Stomach (tissue), 8 donors: ENCODE measurements at regions not wholly inside any gene's neighbourhood (a gene's known extent, or its start where the extent isn't known, plus 50 kb on each side); places are given as distances from the start of the nearest gene placed in this dataset.

ENCODE experiments used
- DNase-seq, 2 donors: peaks; one replicate each; pipeline versions ENCODE4 v3.0.0 to v3.0.0-alpha.2; 2013 to 2019
- H3K27ac ChIP-seq, 5 donors: fragments of 200-600 bp in 4 of 5; sonication (generic) in 4 of 5; one replicate each; pipeline ENCODE4 v1.5.1; 2013 to 2019; ENCODE audit warnings: mild to moderate bottlenecking in 1 of 5, moderate library complexity in 1 of 5
- H3K27me3 ChIP-seq, 3 donors: fragments of 200-600 bp; sonication (generic); one replicate each; pipeline ENCODE4 v1.5.1; 2017 to 2019; ENCODE audit warnings: mixed run types in 1 of 3
- H3K36me3 ChIP-seq, 4 donors: fragments of 200-600 bp; sonication (generic); 1 replicate in 3 of 4; 2 replicates in 1 of 4; pipeline ENCODE4 v1.5.1; 2016 to 2019
- H3K4me1 ChIP-seq, 4 donors: fragments of 200-600 bp; sonication (generic); one replicate each; pipeline ENCODE4 v1.5.1; 2016 to 2019
- H3K4me3 ChIP-seq, 4 donors: fragments of 200-600 bp; sonication (generic) in 3 of 4; one replicate each; pipeline ENCODE4 v1.5.1; 2016 to 2019; ENCODE audit warnings: mild to moderate bottlenecking in 1 of 4
- H3K9me3 ChIP-seq, 4 donors: fragments of 200-600 bp; sonication (generic); one replicate each; pipeline ENCODE4 v1.5.1; 2016 to 2019
- EP300 ChIP-seq: sonication (generic); formaldehyde crosslinking; IDR thresholded peaks from one replicate; pipeline ENCODE4 v1.6.1; 2017; ENCODE audit warnings: antibody characterized with exemption
- POLR2A ChIP-seq, 4 donors: fragments of 450-650 bp; IDR thresholded peaks; one replicate each; pipeline ENCODE4 v1.6.1; 2016; ENCODE audit warnings: antibody characterized with exemption in 4 of 4, control low read depth in 2 of 4, mild to moderate bottlenecking in 1 of 4, moderate library complexity in 1 of 4
- POLR2AphosphoS5 ChIP-seq, 3 donors: sonication (generic); formaldehyde crosslinking; IDR thresholded peaks; one replicate each; pipeline ENCODE4 v1.6.1; 2016; ENCODE audit warnings: antibody characterized with exemption in 3 of 3
- WGBS, 5 donors: extraction: QIAGEN DNeasy Blood & Tissue Kit in 3 of 5; methylation state at CpG; one replicate each; pipeline versions ENCODE4 v1.1.5 to v1.1.7; 2013 to 2018; 5-methylcytosine and 5-hydroxymethylcytosine counted together
- intact Hi-C: fragments of 100-400 bp; cut with DNase I; formaldehyde crosslinking; loops from one replicate; pipeline ENCODE4 v1.15.1; 2023; ENCODE audit warnings: low total_unique reads
- TF ChIP-seq, protein P1 (sequence below), 7 experiments: fragments of 450-650 bp in 4 of 7; fragments of 200-600 bp in 3 of 7; sonication (generic) in 3 of 7; IDR thresholded peaks; one replicate each; pipeline ENCODE4 v1.5.1; 2016 to 2019; ENCODE audit warnings: antibody characterized with exemption in 7 of 7, control low read depth in 2 of 7, mild to moderate bottlenecking in 1 of 7
- donor health status: healthy with polysubstance abuse.
- donor health status: Bipolar disorder and iron deficiency.
- donor health status: healthy.

DNA sequence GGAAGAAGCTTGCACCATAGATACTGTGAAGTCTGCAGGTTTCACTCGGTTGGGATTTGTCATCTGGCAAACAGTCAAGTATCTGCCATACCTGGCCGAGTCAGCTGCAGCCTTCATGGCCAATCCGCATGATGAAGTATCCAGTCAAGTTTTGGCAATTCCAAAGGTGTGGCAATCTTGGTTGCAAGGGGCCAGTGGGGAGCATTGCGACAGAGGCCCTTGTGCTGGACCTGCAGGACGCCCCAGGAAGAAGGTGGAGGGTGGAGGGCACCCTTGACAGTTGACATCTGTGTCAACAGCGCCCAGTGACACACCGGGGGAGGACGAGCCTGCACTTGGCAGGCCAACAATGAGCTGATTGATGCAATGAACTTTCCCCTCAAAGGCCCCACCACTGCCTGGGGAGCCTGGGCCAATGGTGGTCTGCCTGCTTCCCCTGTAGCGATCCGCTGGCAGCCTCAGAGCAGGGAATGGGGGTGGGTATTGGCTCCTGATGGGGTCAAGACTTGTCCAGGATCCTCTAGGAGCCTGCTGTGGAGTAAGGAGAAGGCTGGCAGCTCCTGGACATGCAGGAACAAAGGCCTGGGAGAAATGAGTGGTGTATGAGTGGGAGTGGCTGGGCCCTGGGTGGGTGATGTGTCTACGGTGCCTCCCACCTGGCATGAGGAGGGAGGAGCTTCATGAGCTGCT lies 122.8 kb upstream of the PITX1 start:
- WGBS, 5 donors: 66 to 85% (median 74%) methylated on average over 8 to 11 of the region's 11 CpGs
- Histone ChIP-seq H3K27me3 (no peaks in the 10 kb centered on the region), H3K36me3 (no peaks in the 10 kb centered on the region), H3K4me1 (no peaks in the 10 kb centered on the region), H3K9me3 (peaks cover 13 to 31% (median 20%) of the 10 kb centered on the region in 4 donors), H3K4me3 (no peak overlapping the region), H3K27ac (no peak overlapping the region)
- no peak for TF ChIP-seq POLR2AphosphoS5 (IDR thresholded peaks at IDR 0.05)
- TF ChIP-seq EP300: no peak
- TF ChIP-seq POLR2A (IDR thresholded peaks at IDR 0.05): no peak
- TF ChIP-seq, protein P1, sequence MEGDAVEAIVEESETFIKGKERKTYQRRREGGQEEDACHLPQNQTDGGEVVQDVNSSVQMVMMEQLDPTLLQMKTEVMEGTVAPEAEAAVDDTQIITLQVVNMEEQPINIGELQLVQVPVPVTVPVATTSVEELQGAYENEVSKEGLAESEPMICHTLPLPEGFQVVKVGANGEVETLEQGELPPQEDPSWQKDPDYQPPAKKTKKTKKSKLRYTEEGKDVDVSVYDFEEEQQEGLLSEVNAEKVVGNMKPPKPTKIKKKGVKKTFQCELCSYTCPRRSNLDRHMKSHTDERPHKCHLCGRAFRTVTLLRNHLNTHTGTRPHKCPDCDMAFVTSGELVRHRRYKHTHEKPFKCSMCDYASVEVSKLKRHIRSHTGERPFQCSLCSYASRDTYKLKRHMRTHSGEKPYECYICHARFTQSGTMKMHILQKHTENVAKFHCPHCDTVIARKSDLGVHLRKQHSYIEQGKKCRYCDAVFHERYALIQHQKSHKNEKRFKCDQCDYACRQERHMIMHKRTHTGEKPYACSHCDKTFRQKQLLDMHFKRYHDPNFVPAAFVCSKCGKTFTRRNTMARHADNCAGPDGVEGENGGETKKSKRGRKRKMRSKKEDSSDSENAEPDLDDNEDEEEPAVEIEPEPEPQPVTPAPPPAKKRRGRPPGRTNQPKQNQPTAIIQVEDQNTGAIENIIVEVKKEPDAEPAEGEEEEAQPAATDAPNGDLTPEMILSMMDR (IDR thresholded peaks at IDR 0.05): no peak
- no peak for DNase-seq
- intact Hi-C loops: no loop called here

DNA sequence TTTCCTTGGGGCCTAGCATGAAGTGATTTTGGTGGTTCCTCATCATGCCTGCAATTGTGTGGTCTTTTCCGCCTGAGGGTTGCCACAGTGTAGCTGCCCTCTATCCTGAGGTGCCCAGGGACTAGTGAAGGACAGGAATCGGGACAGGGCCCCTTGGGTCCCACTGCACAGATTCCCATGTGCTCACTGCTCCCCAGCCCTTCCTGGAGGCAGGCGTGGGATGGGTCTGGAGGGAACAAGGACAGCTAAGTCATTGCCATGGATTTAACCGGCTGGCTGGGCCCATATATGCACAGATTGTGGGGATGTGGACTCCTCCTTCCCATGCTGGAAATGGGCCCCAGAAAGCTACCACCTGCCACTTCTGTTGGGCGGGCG lies 122.3 kb upstream of the PITX1 start:
- 86 to 94% (median 91%) methylated on average over 6 of the region's 6 CpGs for WGBS, 5 donors
- Histone ChIP-seq H3K4me3 (no peak overlapping the region), H3K4me1 (no peaks in the 10 kb centered on the region), H3K9me3 (peaks cover 13 to 31% (median 20%) of the 10 kb centered on the region in 4 donors), H3K36me3 (no peaks in the 10 kb centered on the region), H3K27me3 (no peaks in the 10 kb centered on the region), H3K27ac (no peak overlapping the region)
- no peak for TF ChIP-seq EP300
- no peak for TF ChIP-seq POLR2A (IDR thresholded peaks at IDR 0.05)
- no peak for TF ChIP-seq POLR2AphosphoS5 (IDR thresholded peaks at IDR 0.05)
- TF ChIP-seq, protein P1 (IDR thresholded peaks at IDR 0.05): no peak
- intact Hi-C loops: no loop called here
- no peak for DNase-seq

DNA sequence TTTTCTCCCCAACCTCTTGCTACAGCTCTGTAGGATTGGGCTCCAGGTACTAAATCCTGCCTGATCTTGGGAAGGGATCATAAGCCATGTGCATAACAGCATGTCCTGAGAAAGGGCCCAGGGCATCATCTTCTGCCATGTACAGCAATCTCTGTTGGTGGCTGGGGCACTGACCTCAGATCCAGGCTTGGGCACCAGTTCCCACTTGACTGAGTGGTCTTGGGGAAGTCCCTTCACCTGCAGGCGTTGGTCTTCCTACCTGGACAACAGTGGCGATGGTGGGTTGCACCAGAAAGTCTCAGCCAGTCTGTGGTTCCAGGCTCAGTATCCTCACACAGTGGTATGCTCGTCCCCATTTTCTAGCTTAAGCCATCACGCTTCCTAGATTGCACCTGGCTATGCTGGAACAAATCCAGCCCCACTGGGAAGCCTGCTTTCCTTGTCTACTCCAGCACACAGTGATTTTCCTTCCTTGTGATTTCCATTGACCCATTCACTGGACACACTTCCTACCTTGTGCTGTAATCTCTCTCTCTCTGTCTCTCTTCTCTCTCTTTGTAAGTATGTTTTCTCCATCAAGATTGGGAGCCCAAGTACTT lies 121.7 kb upstream of the PITX1 start:
- H3K9me3 ChIP-seq: peaks cover 13 to 31% (median 20%) of the 10 kb centered on the region in 4 donors
- no peak overlapping the region for H3K27ac ChIP-seq
- intact Hi-C loops: no loop called here
- H3K27me3 ChIP-seq: no peaks in the 10 kb centered on the region
- WGBS, 5 donors: 62 to 80% (median 72%) methylated on average over 4 of the region's 4 CpGs
- no peak for DNase-seq
- no peak for TF ChIP-seq POLR2AphosphoS5 (IDR thresholded peaks at IDR 0.05)
- TF ChIP-seq, protein P1 (IDR thresholded peaks at IDR 0.05): no peak
- no peak for TF ChIP-seq POLR2A (IDR thresholded peaks at IDR 0.05)
- no peak for TF ChIP-seq EP300
- no peaks in the 10 kb centered on the region for H3K36me3 ChIP-seq
- no peak overlapping the region for H3K4me3 ChIP-seq
- H3K4me1 ChIP-seq: no peaks in the 10 kb centered on the region

DNA sequence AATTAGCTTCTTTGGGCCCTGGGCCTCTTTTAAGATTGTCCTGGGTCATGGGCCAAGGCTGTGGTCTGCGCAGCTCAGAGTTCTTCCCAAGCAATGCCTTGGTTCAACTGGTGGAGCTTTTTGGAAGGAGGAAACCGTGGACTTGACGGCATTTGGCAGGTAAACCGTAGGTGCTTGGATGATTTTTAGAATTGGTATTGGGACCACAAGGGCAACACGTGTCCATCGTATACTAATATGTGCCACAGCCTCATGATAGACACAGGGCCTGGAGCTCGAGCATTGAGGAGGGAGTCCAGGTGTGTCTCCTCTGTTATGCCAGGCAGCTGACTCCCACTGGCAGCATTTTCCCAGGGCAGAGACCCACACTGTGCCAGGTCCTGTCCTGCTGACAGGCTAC lies 120.9 kb upstream of the PITX1 start:
- Histone ChIP-seq H3K9me3 (peaks cover 13 to 26% (median 18%) of the 10 kb centered on the region in 4 donors), H3K4me1 (no peaks in the 10 kb centered on the region), H3K4me3 (no peak overlapping the region), H3K27me3 (no peaks in the 10 kb centered on the region), H3K27ac (no peak overlapping the region), H3K36me3 (no peaks in the 10 kb centered on the region)
- TF ChIP-seq POLR2AphosphoS5 (IDR thresholded peaks at IDR 0.05) (no peak), POLR2A (IDR thresholded peaks at IDR 0.05) (no peak), EP300 (no peak)
- TF ChIP-seq, protein P1 (IDR thresholded peaks at IDR 0.05): no peak
- WGBS, 5 donors: 91 to 96% (median 92%) methylated on average over 7 of the region's 7 CpGs
- no peak for DNase-seq
- intact Hi-C loops: no loop called here
